CD4-positive, alpha-beta T cell treated with Interleukin-10 for 1 hour (primary cell): ENCODE measurements at regions not wholly inside any gene's neighbourhood (a gene's known extent, or its start where the extent isn't known, plus 50 kb on each side); places are given as distances from the start of the nearest gene placed in this dataset.
"Not testable (repeated sequence)": the region's sequence is repeated elsewhere in the genome, so short reads cannot be mapped to it uniquely, and the experiment has no call there.

ENCODE experiments used
- DNase-seq: peaks from one replicate; pipeline ENCODE4 v3.0.0-alpha.2; 2020

DNA sequence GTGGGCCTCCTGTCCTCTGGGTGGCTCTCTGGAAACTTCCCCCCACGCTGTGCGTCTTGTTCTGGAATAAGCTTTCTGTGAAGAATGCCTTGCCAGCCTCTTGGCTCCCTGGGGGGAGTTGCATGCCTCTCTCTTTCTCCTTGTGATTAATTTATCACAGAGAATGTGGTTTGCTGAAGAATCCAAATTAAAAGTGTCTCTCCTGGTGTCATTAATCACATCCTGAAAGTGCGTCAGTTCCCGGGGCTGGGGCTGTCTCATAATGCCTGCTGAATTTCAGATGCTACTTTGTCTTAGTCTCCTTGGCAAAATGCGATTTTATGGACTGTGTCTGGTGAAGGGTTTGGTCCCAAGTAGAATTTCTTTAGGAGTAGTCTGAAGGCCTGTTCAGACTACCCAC is 787.7 kb upstream of the TMEM132C start:
- no peak for DNase-seq

DNA sequence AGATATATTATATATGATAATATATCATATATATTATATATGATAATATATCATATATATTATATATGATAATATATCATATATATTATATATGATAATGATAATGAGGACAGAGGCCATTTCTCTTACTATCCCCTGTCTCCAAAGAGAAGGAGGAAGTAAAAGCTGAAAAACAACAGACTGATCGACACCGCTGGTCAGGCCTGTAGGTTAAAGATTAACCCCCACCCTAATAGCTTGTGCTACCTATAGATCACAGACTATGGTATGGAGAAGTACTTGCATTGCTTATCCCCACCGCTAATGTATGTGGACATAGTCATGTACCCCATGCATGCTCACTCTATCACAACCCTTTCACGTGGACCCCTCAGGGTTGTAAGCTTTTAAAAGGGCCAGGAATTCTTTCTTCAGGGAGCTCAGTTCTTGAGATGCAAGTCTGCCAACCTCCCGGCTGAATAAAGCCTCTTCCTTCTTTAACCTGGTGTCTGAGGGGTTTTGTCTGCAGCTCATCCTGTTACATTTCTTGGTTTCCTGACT is 786.1 kb upstream of the TMEM132C start:
- DNase-seq: no peak

DNA sequence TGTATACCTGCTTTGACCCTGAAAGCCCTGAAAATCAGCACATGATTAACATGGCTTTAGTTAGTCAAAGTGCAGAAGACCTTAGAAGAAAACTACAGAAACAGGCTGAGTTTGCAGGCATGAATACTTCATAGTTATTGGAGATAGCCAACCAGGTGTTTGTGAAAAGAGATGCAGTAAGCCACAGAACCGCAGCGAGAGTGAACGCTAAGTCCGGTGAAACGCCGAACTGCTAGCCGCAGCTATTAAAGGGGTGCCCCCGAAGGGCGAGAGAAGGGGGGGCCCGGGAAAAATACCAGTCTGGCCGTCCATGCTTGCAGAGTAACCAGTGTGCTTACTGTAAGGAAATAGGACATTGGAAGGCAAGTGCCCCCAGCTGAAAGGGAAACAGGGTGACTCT is 784.0 kb upstream of the TMEM132C start:
- no peak for DNase-seq

DNA sequence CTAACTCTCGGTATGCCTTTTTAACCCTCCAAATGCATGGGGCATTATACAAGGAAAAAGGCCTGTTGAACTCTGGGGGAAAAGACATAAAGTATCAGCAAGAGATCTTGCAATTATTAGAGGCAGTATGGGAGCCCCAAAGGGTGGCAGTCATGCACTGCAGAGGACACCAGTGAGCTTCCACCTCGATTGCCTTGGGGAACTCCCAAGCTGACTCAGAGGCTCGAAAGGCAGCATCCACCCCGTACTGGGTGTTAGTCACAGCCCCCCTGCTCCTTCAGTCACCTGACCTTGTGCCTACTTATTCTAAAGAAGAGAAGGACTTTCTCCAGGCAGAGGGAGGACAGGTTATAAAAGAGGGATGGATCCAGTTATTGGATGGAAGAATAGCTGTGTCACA is 781.4 kb upstream of the TMEM132C start:
- no peak for DNase-seq

DNA sequence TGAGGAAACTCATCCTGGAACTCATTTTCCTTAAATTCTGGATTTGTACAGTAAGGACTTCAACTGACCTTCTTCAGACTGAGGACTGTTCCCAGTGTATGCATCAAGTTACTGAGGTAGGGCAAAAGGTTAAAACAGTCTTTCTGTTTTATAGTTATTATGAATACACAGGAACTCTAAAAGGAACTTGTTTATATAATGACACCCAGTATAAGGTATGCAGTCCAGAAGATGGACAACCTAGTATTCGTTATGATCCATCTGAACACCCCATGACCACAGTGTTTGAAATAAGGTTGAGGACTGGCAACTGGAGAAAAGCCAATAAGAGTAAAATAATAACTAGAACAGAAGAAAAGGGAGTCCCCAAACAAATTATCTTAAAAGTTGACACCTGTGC is 779.9 kb upstream of the TMEM132C start:
- DNase-seq: no peak

DNA sequence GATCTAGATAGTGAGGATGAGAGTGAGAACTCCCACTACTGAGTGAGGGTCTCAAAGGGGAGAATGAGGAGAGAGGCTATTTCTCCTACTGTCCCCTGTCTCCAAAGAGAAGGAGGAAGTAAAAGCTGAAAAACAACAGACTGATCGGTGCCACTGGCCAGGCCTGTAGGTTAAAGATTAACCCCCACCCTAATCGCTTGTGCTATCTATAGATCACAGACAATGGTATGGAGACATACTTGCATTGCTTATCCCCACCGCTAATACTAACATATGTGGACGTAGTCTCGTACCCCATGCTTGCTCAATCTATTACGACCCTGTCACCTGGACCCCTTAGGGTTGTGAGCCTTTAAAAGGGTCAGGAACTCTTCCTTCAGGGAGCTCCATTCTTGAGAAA is 777.9 kb upstream of the TMEM132C start:
- no peak for DNase-seq

DNA sequence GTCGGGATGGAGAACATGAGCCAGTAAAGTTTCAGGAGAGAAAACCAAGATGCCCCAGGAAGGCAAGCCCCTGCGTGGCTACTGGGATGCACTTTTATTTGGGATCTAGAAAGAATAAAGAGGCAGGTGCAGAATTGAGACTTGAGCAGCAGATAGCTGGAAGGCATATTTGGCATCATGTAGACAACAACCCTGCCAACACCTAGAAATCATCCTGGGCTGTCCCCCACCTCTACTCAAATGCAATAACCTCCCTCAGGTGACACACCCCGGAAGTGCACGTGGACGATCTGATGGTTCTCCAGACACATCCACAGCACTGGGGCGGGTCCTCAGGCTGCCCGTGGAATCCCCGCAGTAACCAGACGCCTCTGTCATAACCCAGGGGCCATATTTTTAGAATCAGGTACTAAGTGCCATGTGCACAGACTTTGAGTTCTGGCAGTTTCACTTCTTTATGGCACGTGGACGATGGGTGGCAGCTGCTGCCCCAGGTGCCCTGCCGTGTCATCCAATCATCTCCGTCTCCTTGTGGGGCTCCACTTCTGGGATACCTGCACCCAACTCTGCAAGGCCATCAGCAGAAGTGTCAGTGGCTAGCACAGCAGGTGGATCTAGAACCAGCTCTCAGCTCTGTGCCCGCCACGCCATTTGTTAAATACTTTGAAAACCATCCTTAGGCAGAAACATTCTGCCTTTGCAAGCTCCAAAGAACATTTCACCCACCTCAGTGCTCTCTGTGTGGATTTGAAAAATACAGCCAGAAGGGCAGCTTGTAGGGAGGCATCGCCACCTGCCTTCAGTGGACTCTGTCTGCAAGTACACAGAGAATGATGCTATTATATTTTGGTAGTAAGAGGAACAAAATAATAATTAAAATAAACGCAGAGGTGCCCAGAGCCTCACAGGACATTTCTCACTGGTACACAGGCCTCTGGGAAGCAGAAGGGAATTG is 771.7 kb upstream of the TMEM132C start:
- no peak for DNase-seq

DNA sequence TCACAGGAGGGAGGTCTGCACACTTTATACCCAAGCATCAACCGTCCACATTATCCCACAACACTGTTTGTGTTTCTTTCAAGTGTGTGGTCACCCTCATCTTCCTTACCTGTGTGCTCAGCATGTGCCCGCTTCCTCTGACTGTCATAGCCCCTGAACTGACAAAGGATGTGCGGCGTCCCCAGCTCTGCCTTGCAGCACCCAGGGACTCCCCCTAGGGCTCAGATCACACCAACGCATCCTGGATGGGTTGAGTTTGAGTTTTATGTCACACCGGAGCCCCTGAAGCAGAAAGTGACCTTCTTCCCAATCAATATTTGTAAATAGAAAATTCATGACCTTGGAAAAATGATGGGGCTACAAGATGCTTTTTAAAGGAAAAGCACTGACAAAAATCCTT is 770.7 kb upstream of the TMEM132C start:
- no peak for DNase-seq

DNA sequence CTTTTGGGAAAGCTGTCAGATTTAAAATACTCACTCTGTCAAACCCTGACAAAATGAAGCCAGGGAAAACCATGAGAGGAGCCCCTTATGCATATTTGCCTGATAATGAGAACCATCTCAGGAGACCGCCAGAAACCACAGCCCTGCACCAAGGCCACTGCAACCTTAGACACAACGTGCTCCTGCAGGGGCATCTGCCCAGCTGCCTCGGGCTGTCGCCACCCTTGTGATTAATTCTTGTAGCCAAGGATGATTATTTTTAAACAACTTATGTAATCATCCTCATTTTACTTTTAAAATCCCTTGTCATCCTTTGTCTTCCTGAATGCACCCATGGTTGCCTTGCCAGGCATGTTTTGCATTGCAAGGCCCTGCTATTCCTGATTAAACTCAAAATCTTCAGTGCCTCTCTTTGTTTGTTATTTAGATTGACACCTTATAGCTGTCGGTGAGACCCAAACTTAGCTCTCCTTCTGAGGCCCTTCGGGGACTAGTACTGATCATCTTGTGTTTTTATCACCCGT is 766.4 kb upstream of the TMEM132C start:
- no peak for DNase-seq

DNA sequence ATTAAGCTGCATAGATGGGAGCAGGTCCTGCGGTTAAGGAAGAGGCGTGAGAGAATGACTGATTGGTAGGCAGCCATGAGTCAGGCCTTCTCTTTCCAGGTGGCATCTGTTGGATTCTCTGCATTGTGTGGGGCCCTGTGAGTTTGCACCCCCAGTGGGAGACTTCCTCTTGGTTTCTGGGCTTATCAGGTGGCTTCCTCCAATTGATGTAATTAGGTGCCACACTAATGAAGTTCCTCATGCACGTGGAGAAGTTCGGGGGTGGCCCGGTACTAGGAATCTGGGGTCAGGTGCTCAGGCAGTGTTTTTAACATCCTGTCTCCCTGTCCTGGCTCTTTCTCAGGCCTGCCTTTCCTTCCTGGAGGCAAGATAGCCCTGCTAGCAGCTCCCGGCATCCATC is 765.1 kb upstream of the TMEM132C start:
- DNase-seq: no peak

DNA sequence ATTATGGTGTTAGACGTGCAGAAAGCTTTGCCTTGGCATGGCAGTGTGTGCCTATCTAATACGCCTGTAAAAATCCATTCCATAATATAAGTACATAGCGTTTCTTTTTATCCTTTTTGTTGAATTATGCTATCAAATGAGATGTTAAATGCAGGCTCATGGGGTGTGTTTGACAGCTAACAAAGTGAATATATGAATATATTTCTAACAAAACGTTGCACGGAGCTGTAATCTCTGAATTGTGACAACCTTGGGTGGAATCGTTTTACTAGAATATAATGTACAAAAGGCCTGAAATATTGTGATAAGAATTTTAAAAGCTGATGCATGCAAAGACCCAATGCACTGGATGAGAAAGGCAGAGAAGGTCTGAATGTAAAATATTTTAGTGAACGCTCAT is 763.7 kb upstream of the TMEM132C start:
- no peak for DNase-seq

DNA sequence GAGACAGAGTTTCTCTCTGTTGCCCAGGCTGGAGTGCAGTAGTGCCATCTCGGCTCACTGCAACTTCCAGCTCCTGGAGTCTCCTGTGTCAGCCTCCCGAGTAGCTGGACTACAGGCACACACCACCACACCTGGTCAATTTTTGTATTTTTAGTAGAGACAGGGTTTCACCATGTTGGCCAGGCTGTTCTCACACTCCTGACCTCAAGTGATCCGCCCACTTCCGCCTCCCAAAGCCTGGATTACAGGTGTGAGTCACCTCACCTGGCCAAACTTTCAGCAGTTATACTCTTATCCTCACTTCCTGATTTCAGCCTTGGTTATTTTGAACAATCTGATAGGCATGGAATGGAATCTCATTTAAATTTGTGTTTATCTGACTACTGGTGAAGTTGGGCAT is 763.0 kb upstream of the TMEM132C start:
- not testable (repeated sequence) for DNase-seq

DNA sequence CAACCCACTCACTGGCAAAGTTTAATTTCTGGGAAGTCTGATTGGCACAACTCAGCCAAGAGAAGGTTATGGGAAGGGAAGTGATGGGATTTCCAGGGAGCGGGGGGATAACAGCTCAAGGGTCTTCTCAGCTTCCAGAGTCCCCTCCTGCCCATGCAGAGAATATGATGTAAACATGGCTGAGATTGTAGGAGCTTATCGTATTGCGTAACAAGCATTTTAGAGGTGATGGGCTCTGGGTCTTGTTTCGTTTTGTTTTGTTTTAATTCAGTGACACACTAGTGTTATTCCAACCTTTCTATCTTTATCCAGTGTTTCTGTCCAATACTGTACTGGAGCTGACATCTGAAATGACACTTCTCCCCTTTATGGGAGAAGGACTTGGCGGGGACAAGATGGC is 762.1 kb upstream of the TMEM132C start:
- no peak for DNase-seq

DNA sequence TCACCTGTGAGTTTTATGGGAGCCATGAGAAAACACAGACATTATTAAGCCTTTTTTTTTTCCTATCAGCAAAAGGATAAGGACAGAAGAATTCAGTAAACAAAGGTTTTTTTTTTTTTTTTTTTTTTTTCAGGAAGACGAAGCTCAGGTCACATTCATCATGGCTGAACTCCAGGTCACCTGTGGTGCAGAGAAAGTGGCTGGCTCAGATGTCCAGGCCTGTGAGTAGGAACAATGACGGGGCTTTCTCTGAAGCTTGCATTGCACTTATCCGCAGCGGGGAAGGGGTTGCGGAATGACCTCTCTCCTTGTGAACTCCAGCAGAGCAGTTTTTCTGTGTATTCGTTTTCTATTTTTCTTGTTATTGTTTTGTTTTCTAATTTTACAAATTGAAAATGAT is 759.6 kb upstream of the TMEM132C start:
- no peak for DNase-seq

DNA sequence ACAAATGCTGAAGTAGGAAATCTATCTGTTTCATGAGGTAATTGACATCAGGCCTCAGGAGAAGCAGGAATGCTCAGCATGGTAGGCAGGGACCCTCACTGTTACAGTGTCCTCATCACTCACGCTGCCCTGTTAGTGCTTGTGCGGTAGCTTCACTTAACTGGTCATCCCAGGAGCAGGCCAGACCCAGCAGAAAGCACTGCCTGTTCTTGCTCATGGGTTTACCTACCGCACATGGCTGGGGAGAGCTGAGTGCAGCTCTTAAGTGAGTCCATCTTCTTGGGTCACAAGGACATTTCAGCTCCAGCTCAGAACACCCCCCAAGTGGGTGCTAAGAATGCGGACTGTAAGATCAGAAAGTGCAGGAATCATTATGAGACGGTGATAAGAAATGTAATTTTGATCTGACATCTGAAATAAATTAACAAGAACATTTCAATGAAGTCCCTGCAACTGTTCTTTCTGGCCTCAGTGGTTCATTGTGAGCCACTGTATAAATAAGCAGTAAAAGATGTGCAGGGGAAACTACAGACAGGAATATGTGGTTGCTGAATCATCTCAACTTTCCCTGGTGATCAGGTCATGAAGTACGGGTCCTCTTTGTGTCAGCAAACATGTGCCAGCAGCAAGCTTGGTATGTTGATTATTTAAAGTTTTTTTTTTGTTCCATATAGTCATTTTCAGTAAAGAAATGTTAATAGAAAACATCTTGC is 757.7 kb upstream of the TMEM132C start:
- no peak for DNase-seq

DNA sequence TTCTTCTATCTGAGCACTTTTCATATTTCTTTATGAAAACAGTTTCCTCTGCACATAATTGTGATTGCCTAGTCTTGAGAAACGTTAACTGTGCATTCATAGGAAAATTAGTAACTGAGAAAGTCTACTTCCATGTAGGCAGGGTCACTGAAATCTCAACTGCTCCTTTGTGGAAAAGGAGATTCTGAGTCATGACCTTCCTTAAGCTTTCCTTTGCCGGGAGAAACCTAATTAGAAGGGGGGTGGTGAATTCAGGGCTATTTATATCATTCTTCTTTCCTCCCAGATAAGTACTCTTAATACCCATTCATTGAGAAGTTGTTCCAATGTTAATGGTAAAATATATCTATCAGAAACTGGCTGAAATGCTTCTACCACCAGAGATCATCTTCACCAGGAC is 751.0 kb upstream of the TMEM132C start:
- DNase-seq: no peak

DNA sequence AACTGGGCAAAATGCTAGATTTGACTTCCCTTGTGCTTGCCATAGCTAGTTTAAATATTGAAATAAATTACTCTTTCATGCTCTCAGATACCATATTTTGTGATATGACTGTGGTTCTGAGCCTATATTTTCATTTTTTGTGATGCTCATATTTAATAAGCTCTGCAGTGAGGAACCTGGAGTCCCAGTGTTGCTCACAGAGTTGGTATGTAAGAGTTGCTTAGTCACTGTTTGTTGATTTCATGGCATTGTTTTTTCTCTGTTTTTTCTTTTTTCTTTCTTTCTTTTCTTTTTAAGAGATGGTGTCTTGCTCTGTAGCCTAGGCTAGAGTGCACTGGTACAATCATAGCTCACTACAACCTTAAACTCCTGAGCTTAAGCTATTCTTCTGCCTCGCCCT is 750.5 kb upstream of the TMEM132C start:
- DNase-seq: no peak

DNA sequence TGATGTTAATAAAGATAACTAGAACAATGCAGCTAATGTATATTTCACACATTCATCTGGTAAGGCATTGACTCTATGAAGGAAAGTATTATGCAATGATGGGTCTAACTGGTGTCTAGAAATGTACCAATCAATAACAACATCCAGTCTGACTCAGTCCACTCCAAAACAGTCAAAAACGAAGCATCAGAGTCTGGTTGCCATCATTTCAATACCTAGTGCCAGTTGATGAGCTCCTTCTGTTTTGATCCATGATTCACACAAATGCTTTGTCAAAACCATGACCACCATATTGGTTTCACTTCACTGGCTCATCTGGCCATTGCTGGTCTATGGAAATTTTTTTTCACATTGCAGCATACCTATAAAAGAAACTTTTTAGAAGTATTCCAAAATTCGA is 747.2 kb upstream of the TMEM132C start:
- no peak for DNase-seq

DNA sequence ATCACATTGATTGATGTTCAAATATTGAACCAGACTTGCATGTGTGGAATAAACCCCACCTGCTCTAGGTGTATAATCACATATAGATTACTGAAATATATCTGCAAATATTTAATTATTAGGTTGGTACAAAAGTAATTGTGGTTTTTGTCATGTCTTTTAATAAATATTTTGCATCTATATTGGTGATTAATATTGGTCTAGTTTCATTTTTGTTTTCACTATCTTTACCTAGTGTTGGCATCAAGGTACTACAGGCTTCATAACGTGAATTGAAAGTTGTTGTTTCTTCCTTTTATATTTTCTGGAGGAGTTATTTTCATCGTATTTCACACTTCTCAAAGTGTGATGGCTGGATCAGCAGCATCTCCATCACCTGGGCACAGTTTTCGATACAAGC is 740.0 kb upstream of the TMEM132C start:
- DNase-seq: no peak

DNA sequence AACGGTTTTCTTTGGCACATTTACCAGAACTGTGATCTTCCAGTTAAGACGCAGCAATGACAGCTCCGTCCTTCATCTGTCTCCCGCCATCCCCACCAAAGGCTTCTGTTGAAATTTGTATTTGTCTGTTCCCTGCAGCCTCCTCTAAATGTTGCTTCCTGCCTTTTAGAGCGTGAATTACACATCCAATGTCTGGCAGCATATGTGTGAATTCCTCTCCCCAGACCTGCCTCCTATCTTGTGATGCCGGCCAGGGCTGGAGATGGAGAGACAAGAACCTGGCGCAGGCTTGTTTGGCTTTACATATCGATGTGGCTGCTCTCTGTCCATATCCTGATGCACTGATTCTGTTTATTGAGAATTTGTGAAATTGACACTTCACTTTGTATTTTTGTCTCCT is 738.4 kb upstream of the TMEM132C start:
- DNase-seq: no peak

DNA sequence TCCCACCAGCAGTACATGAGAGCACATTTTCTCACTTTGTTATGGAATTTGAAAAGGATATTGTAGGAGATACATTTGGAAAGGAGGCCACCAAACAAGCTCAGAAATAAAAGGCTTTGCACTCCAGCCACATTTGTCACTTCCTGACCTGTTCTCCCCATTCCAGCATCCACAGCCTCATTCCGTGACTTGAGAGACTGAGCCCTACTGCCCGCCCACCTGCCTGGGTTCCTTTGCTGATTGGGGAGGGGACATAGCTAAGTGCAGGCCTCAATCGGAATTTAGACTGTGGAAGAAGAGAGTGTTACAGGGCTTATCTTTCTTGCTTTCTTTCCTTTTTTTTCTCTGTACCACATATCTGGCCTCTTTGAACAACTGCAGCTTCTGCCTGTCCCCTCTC is 735.4 kb upstream of the TMEM132C start:
- no peak for DNase-seq

DNA sequence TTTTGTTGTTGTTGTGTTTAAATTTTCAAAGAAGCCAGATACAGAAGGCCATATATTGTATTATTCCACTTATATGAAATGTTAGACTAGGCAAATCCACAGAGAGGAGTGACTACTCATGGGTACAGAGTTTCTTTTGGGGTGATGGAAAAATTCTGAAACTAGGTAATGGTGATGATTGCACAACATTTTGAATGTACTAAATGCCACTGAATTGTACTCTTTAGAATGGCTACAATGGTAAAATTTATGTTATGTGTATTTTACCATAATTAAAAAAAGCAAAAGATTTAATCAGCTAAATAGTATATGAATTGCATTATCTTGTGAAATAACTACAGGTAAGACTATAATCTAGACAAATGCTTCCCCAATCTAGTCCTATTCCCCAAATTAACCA is 733.6 kb upstream of the TMEM132C start:
- no peak for DNase-seq

DNA sequence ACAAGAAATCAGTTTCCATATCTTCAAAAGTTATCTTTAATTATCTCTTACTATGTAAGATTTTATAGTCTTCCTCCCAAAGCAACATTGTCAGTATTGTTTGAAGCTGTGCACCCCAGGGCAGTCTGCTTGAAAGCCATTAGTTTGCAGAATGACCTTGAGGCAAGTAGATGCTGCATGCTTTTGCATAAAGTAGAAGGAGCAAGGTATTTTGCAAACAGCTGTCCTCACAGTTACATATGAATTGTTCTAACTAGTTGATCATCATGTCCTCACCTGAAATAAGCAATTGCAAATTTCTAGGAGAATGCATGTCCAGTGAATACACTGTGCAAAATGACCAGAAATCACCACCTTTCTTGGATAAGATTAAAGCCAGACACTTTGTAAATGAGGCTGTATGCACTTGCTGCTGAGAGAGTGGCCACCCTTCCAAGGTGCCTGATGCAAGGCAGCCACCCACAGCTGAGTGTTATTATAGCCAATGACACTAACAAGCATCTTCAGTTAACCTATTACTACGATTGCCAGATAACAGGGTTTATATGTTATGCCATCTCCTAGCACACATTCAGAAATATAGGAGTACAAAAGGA is 730.0 kb upstream of the TMEM132C start:
- DNase-seq: no peak

DNA sequence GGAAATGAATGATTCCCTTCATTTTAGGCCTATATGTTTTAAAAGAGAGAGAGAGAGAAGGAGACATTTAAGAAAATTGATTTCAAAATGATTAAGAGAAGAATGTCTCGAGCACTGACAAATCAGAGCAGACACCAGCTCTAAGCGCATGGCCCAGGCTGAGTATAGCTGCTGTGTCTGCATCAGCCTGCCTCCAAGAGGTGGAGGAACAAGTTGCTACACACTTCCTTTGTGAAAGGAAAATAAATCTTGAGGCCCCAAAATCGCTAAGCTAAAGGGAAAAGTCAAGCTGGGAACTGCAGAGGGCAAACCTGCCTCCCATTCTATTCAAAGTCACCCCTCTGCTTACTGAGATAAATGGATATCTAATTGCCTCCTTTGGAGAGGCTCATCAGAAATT is 728.7 kb upstream of the TMEM132C start:
- no peak for DNase-seq
